Liver (tissue), 8 donors: ENCODE measurements at regions not wholly inside any gene's neighbourhood (a gene's known extent, or its start where the extent isn't known, plus 50 kb on each side); places are given as distances from the start of the nearest gene placed in this dataset.

Experiments
- DNase-seq: peaks from one replicate; pipeline ENCODE4 v3.0.0-alpha.2; 2017; ENCODE audit warnings: low spot score
- H3K27ac ChIP-seq, 2 donors: one replicate each; pipeline ENCODE4 v1.7.0; 2013; ENCODE audit warnings: inconsistent platforms in 2 of 2, low read length in 2 of 2, control low read depth in 1 of 2, low read depth in 1 of 2, mild to moderate bottlenecking in 1 of 2
- H3K27me3 ChIP-seq, 4 donors: one replicate each; pipeline versions ENCODE4 v1.6.1 to v1.7.0; 2013; ENCODE audit warnings: low read length in 3 of 4, inconsistent platforms in 1 of 4, mild to moderate bottlenecking in 1 of 4, moderate library complexity in 1 of 4; ENCODE audit not compliant: control insufficient read depth in 4 of 4, insufficient read depth in 4 of 4
- H3K36me3 ChIP-seq, 4 donors: one replicate each; pipeline versions ENCODE4 v1.6.1 to v1.7.0; 2013; ENCODE audit warnings: low read length in 3 of 4, mild to moderate bottlenecking in 3 of 4, low read depth in 1 of 4, moderate library complexity in 1 of 4; ENCODE audit not compliant: control insufficient read depth in 4 of 4, insufficient read depth in 3 of 4
- H3K4me1 ChIP-seq, 4 donors: one replicate each; pipeline versions ENCODE4 v1.6.1 to v1.7.0; 2013; ENCODE audit warnings: low read length in 3 of 4, mild to moderate bottlenecking in 3 of 4, moderate library complexity in 1 of 4; ENCODE audit not compliant: control insufficient read depth in 4 of 4, insufficient read depth in 4 of 4
- H3K4me3 ChIP-seq, 3 donors: one replicate each; pipeline versions ENCODE4 v1.6.1 to v1.7.0; 2013; ENCODE audit warnings: low read length in 3 of 3, control low read depth in 1 of 3, low read depth in 1 of 3, mild to moderate bottlenecking in 1 of 3
- H3K9ac ChIP-seq, 2 donors: one replicate each; pipeline ENCODE4 v1.7.0; 2013; ENCODE audit warnings: low read length in 2 of 2, mild to moderate bottlenecking in 2 of 2, moderate library complexity in 2 of 2, control low read depth in 1 of 2, low read depth in 1 of 2
- H3K9me3 ChIP-seq, 4 donors: one replicate each; pipeline versions ENCODE4 v1.6.1 to v1.7.0; 2013; ENCODE audit warnings: low read length in 3 of 4; ENCODE audit not compliant: control insufficient read depth in 4 of 4
- ATF3 ChIP-seq: IDR thresholded peaks from 2 replicates; pipeline ENCODE4 v1.6.1; 2016; ENCODE audit warnings: antibody characterized with exemption
- EGR1 ChIP-seq, 2 donors: IDR thresholded peaks; 2 replicates each; pipeline ENCODE4 v1.6.1; 2016 to 2018; ENCODE audit warnings: antibody characterized with exemption in 2 of 2, low read depth in 2 of 2
- FOXA1 ChIP-seq: IDR thresholded peaks from 2 replicates; pipeline ENCODE4 v1.6.1; 2016; ENCODE audit warnings: antibody characterized with exemption
- FOXA2 ChIP-seq: IDR thresholded peaks from 2 replicates; pipeline ENCODE4 v1.6.1; 2016; ENCODE audit warnings: antibody characterized with exemption
- GABPA ChIP-seq, 2 donors: IDR thresholded peaks in 1 of 2; conservative IDR thresholded peaks in 1 of 2; 2 replicates each; pipeline ENCODE4 v1.6.1; 2016; ENCODE audit warnings: antibody characterized with exemption in 2 of 2, mild to moderate bottlenecking in 1 of 2, moderate library complexity in 1 of 2
- HNF4A ChIP-seq, 2 donors: conservative IDR thresholded peaks; 2 replicates each; pipeline ENCODE4 v1.6.1; 2016; ENCODE audit warnings: antibody characterized with exemption in 2 of 2, mild to moderate bottlenecking in 2 of 2
- HNF4G ChIP-seq: IDR thresholded peaks from 2 replicates; pipeline ENCODE4 v1.6.1; 2016; ENCODE audit warnings: antibody characterized with exemption
- JUND ChIP-seq, 2 donors: IDR thresholded peaks; 2 replicates each; pipeline ENCODE4 v1.6.1; 2016; ENCODE audit warnings: antibody characterized with exemption in 2 of 2
- NR2F2 ChIP-seq: IDR thresholded peaks from 2 replicates; pipeline ENCODE4 v1.6.1; 2016; ENCODE audit warnings: antibody characterized with exemption
- RAD21 ChIP-seq, 2 donors: IDR thresholded peaks; 2 replicates each; pipeline ENCODE4 v1.6.1; 2016; ENCODE audit warnings: antibody characterized with exemption in 2 of 2, mild to moderate bottlenecking in 2 of 2
- REST ChIP-seq: IDR thresholded peaks from 2 replicates; pipeline ENCODE4 v1.6.1; 2016; ENCODE audit warnings: antibody characterized with exemption, mild to moderate bottlenecking
- RXRA ChIP-seq, 2 donors: IDR thresholded peaks; 2 replicates each; pipeline ENCODE4 v1.6.1; 2017 to 2018; ENCODE audit warnings: antibody characterized with exemption in 2 of 2, mild to moderate bottlenecking in 1 of 2
- SP1 ChIP-seq: IDR thresholded peaks from 2 replicates; pipeline ENCODE4 v1.6.1; 2018; ENCODE audit warnings: antibody characterized with exemption, mild to moderate bottlenecking
- TAF1 ChIP-seq: conservative IDR thresholded peaks from 2 replicates; pipeline ENCODE4 v1.6.1; 2016; ENCODE audit warnings: antibody characterized with exemption, mild to moderate bottlenecking
- YY1 ChIP-seq: IDR thresholded peaks from 2 replicates; pipeline ENCODE4 v1.6.1; 2016; ENCODE audit warnings: antibody characterized with exemption, mild to moderate bottlenecking
- ZBTB33 ChIP-seq: IDR thresholded peaks from 2 replicates; pipeline ENCODE4 v1.6.1; 2016; ENCODE audit warnings: antibody characterized with exemption
- WGBS: extraction: QIAGEN DNeasy Blood & Tissue Kit; methylation state at CpG from one replicate; pipeline ENCODE4 v1.1.7; 2013; 5-methylcytosine and 5-hydroxymethylcytosine counted together
- TF ChIP-seq, protein P1 (sequence below): fragments of 150-350 bp; IDR thresholded peaks from 2 replicates; pipeline ENCODE4 v1.5.1; 2017; ENCODE audit warnings: improper control_type of control experiment, low read depth, low read length; ENCODE audit not compliant: missing input control
- TF ChIP-seq, protein P2 (sequence below): IDR thresholded peaks from 2 replicates; pipeline ENCODE4 v1.6.1; 2016; ENCODE audit warnings: antibody characterized with exemption
- donor health status: healthy.
- donor health status: healthy.
- donor health status: healthy.
- donor health status: healthy.
- donor health status: healthy.

DNA sequence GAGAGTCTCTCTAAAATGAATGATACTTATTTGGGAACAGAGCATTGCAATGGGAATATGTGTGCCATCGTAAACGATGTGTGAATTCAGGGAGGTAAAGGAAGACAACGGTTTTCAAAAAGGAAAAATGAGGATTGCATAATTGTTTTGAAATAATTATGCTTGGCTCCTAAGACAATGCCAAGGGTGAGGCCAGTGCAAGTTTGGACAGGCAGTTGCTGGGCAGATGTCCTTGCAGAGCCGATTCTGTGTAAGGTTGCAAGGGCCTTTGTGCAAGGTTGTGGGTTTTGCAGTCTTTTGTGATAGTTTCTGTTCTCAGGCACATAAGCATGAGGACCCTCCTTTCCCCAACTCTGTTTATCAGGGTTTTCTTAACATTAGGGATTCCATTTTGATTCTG, 70.0 kb upstream of the ZNF236 start (continued):
- no peak for TF ChIP-seq REST
- no peak for TF ChIP-seq ZBTB33

GRCh38 chr18:76750917-76751890, 71.2 kb upstream of the ZNF236 start:
- H3K27ac ChIP-seq = no peak overlapping the region
- H3K36me3 ChIP-seq = no peaks in the 10 kb centered on the region
- 40% methylated on average over 5 of the region's 5 CpGs for WGBS
- no peaks in the 10 kb centered on the region for H3K27me3 ChIP-seq
- TF ChIP-seq YY1 = peak; percentile 15
- TF ChIP-seq RAD21 (IDR thresholded peaks at IDR 0.05) = no peak
- TF ChIP-seq HNF4A (conservative IDR thresholded peaks at IDR 0.05) = peak; percentile 15 to 34
- peak; percentile 13 to 18 for TF ChIP-seq RXRA (IDR thresholded peaks at IDR 0.05)
- no peak for TF ChIP-seq FOXA1
- no peak overlapping the region for H3K9ac ChIP-seq
- DNase-seq = no peak
- no peak overlapping the region for H3K4me3 ChIP-seq
- no peaks in the 10 kb centered on the region for H3K9me3 ChIP-seq
- H3K4me1 ChIP-seq = peaks cover 0 to 16% (median 12%) of the 10 kb centered on the region in 4 donors

- DNase-seq = no peak
- Histone ChIP-seq H3K4me3 (no peak overlapping the region), H3K9me3 (no peaks in the 10 kb centered on the region), H3K4me1 (peaks cover 0 to 16% (median 12%) of the 10 kb centered on the region in 4 donors), H3K27me3 (no peaks in the 10 kb centered on the region), H3K9ac (no peak overlapping the region), H3K36me3 (no peaks in the 10 kb centered on the region), H3K27ac (no peak overlapping the region)
- no peak for TF ChIP-seq ATF3
- TF ChIP-seq, protein P1, sequence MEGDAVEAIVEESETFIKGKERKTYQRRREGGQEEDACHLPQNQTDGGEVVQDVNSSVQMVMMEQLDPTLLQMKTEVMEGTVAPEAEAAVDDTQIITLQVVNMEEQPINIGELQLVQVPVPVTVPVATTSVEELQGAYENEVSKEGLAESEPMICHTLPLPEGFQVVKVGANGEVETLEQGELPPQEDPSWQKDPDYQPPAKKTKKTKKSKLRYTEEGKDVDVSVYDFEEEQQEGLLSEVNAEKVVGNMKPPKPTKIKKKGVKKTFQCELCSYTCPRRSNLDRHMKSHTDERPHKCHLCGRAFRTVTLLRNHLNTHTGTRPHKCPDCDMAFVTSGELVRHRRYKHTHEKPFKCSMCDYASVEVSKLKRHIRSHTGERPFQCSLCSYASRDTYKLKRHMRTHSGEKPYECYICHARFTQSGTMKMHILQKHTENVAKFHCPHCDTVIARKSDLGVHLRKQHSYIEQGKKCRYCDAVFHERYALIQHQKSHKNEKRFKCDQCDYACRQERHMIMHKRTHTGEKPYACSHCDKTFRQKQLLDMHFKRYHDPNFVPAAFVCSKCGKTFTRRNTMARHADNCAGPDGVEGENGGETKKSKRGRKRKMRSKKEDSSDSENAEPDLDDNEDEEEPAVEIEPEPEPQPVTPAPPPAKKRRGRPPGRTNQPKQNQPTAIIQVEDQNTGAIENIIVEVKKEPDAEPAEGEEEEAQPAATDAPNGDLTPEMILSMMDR = no peak
- TF ChIP-seq RAD21 (IDR thresholded peaks at IDR 0.05) = no peak
- TF ChIP-seq REST = no peak
- no peak for TF ChIP-seq NR2F2
- no peak for TF ChIP-seq HNF4G
- TF ChIP-seq FOXA2 = no peak
- TF ChIP-seq, protein P2, sequence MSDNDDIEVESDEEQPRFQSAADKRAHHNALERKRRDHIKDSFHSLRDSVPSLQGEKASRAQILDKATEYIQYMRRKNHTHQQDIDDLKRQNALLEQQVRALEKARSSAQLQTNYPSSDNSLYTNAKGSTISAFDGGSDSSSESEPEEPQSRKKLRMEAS = no peak
- TF ChIP-seq GABPA (IDR thresholded peaks at IDR 0.05 in 1 of 2, conservative IDR thresholded peaks at IDR 0.05 in 1 of 2) = no peak
- TF ChIP-seq HNF4A (conservative IDR thresholded peaks at IDR 0.05) = no peak
- TF ChIP-seq FOXA1 = no peak
- no peak for TF ChIP-seq EGR1 (IDR thresholded peaks at IDR 0.05; ENCODE audit: low read depth in 2 of 2)
- TF ChIP-seq TAF1 = no peak
- TF ChIP-seq SP1 = no peak
- TF ChIP-seq RXRA (IDR thresholded peaks at IDR 0.05) = no peak
- no peak for TF ChIP-seq JUND (IDR thresholded peaks at IDR 0.05)
Observed at GRCh38 chr18:76750269-76750668, 72.1 kb upstream of the ZNF236 start.
